ENCODE measurements at regions not wholly inside any gene's neighbourhood (a gene's known extent, or its start where the extent isn't known, plus 50 kb on each side); places are given as distances from the start of the nearest gene placed in this dataset.
"Not testable (repeated sequence)": the region's sequence is repeated elsewhere in the genome, so short reads cannot be mapped to it uniquely, and the experiment has no call there.

DNA sequence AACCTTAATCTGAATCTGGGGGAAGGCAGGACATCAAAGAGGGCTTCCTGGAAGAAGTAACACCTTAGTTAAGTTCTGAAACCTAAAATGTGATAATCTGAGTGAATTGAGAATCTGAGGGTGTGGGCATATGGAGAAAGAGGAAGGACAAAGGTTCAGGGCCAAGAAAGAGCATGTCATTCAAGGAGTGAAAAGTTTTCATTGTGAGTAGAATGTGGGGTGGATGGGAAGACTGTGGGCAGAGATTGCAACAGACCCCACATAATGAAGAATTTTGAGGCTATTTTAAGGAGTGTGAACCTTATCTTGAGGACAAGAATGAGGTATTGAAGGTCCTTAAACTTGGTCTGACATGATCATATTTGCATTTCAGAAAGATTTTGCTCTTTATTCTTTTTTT lies 227.2 kb downstream of the PTGER3 start:
- TF ChIP-seq, protein P1, sequence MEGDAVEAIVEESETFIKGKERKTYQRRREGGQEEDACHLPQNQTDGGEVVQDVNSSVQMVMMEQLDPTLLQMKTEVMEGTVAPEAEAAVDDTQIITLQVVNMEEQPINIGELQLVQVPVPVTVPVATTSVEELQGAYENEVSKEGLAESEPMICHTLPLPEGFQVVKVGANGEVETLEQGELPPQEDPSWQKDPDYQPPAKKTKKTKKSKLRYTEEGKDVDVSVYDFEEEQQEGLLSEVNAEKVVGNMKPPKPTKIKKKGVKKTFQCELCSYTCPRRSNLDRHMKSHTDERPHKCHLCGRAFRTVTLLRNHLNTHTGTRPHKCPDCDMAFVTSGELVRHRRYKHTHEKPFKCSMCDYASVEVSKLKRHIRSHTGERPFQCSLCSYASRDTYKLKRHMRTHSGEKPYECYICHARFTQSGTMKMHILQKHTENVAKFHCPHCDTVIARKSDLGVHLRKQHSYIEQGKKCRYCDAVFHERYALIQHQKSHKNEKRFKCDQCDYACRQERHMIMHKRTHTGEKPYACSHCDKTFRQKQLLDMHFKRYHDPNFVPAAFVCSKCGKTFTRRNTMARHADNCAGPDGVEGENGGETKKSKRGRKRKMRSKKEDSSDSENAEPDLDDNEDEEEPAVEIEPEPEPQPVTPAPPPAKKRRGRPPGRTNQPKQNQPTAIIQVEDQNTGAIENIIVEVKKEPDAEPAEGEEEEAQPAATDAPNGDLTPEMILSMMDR (IDR thresholded peaks at IDR 0.05; ENCODE audit: insufficient read depth, low read length, poor library complexity, severe bottlenecking) = no peak
- no peak for DNase-seq (ENCODE audit: extremely low read depth, insufficient read length)
- H3K27me3 ChIP-seq (replicated peaks; ENCODE audit: control insufficient read depth, insufficient read depth, low read length) = no peaks in the 10 kb centered on the region; the same call in 1 of the 2 replicates
- no peak overlapping the region for H3K4me3 ChIP-seq (replicated peaks; ENCODE audit: low read depth, low read length)
- H3K36me3 ChIP-seq (ENCODE audit: control insufficient read depth, insufficient read depth, low read length) = no peaks in the 10 kb centered on the region

DNA sequence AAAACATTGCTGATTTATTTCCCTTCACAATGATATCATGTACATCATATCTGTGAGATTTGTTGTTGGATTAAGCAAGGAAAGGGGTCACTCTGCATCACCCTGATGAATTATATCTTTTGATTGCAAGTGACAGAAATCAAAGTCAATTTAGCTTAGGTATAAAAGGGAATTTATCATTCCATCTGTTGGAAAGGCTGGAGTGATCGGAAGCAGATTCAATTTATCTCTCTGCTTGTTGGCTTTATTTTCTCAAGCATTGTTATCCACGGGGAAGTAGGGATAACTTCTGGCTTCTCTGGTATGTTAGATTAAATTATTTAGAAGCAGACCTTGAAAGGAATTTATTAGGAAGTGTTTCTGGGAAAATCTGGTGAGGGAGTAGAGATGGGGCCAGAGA lies 226.6 kb downstream of the PTGER3 start:
- Histone ChIP-seq H3K36me3 (ENCODE audit: control insufficient read depth, insufficient read depth, low read length) (no peaks in the 10 kb centered on the region), H3K27me3 (replicated peaks; ENCODE audit: control insufficient read depth, insufficient read depth, low read length) (no peaks in the 10 kb centered on the region; the same call in 1 of the 2 replicates), H3K4me3 (replicated peaks; ENCODE audit: low read depth, low read length) (no peak overlapping the region)
- no peak for DNase-seq (ENCODE audit: extremely low read depth, insufficient read length)
- TF ChIP-seq, protein P1 (IDR thresholded peaks at IDR 0.05; ENCODE audit: insufficient read depth, low read length, poor library complexity, severe bottlenecking) = no peak

DNA sequence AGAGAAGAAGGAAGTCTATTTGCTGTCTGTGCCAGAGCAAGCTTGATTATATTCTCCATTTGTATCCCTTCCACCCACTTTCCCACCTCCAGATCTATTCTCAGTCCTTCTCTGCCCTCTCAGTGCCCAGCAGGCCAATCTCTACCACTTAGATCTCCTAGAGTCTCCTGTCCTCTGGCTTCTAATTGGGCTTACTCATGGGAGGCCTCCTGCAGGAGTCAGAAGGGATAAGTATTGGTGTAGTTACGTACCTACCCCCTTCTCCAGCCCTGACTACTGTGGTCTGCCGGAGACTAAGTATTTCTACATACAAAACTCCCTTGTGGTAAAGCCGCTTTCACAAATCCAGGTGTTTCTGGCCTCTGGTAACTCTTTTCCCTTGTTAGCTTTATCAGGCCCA lies 221.2 kb downstream of the PTGER3 start:
- TF ChIP-seq, protein P1 (IDR thresholded peaks at IDR 0.05; ENCODE audit: insufficient read depth, low read length, poor library complexity, severe bottlenecking) = no peak
- H3K36me3 ChIP-seq (ENCODE audit: control insufficient read depth, insufficient read depth, low read length) = no peaks in the 10 kb centered on the region
- no peak overlapping the region for H3K4me3 ChIP-seq (replicated peaks; ENCODE audit: low read depth, low read length)
- DNase-seq (ENCODE audit: extremely low read depth, insufficient read length) = no peak
- no peaks in the 10 kb centered on the region; the same call in 1 of the 2 replicates for H3K27me3 ChIP-seq (replicated peaks; ENCODE audit: control insufficient read depth, insufficient read depth, low read length)

DNA sequence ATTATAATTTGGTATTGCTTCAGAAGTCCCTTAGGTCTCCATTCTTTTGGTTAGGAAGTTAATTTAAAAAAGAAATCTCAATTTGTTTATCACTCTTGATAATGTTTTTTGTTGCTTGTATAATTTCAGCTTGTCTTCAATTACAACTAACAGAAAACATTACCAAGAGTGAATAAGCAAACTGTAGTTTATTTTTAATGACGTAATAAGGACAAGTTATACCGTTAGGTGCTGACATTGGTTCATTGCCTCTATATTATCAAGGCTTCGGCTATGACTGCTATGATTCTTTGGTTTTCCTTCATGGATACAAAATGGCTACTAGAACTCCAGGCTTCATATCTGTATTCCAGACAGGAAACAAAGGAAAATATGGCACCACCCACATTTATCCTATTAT lies 220.6 kb downstream of the PTGER3 start:
- H3K4me3 ChIP-seq (replicated peaks; ENCODE audit: low read depth, low read length) = no peak overlapping the region
- no peaks in the 10 kb centered on the region for H3K36me3 ChIP-seq (ENCODE audit: control insufficient read depth, insufficient read depth, low read length)
- no peak for DNase-seq (ENCODE audit: extremely low read depth, insufficient read length)
- H3K27me3 ChIP-seq (replicated peaks; ENCODE audit: control insufficient read depth, insufficient read depth, low read length) = no peaks in the 10 kb centered on the region; the same call in 1 of the 2 replicates
- TF ChIP-seq, protein P1 (IDR thresholded peaks at IDR 0.05; ENCODE audit: insufficient read depth, low read length, poor library complexity, severe bottlenecking) = no peak

DNA sequence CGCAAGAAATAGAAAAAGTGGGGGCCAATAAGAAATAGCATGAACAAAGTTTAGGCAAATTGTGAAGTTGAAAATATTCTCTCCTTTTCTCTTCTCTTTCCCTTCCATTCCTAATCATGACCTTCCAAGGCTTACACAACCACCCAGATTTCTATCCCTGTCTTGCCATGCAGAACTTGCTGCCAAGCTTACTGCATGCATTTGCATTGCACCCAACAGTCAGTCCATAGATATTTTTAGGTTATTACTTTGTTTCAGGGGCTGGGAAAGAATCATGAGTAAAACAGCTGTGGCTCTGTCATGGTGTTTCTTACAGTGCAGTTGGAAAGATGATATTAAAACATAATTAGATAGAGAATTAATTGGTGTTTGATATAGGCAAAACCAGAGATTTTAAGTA lies 219.4 kb downstream of the PTGER3 start:
- no peaks in the 10 kb centered on the region for H3K27me3 ChIP-seq (replicated peaks; ENCODE audit: control insufficient read depth, insufficient read depth, low read length)
- no peaks in the 10 kb centered on the region for H3K36me3 ChIP-seq (ENCODE audit: control insufficient read depth, insufficient read depth, low read length)
- no peak for DNase-seq (ENCODE audit: extremely low read depth, insufficient read length)
- no peak overlapping the region for H3K4me3 ChIP-seq (replicated peaks; ENCODE audit: low read depth, low read length)
- TF ChIP-seq, protein P1 (IDR thresholded peaks at IDR 0.05; ENCODE audit: insufficient read depth, low read length, poor library complexity, severe bottlenecking) = no peak

DNA sequence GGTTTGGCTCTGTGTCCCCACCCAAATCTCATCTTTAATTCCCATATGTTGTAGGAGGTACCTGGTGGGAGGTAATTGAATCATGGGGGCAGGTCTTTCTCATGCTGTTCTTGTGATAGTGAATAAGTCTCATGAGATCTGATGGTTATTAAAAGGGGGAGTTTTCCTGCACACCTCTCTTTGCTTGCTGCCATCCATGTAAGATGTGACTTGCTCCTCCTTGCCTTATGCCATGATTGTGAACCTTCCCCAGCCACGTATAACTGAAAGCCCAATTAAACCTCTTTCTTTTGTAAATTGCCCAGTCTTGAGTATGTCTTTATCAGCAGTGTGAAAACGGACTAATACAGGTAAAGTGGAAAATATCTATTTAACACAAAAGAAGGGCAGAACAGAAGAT lies 213.3 kb downstream of the PTGER3 start:
- H3K27me3 ChIP-seq (replicated peaks; ENCODE audit: control insufficient read depth, insufficient read depth, low read length); H3K36me3 ChIP-seq (ENCODE audit: control insufficient read depth, insufficient read depth, low read length); H3K4me3 ChIP-seq (replicated peaks; ENCODE audit: low read depth, low read length); DNase-seq (ENCODE audit: extremely low read depth, insufficient read length): not testable (repeated sequence)
